Activated CD4-positive, alpha-beta memory T cell treated with anti-CD3 and anti-CD28 coated beads for 36 hours (primary cell): ENCODE measurements at regions not wholly inside any gene's neighbourhood (a gene's known extent, or its start where the extent isn't known, plus 50 kb on each side); places are given as distances from the start of the nearest gene placed in this dataset.
"Not testable (repeated sequence)": the region's sequence is repeated elsewhere in the genome, so short reads cannot be mapped to it uniquely, and the experiment has no call there.

Experiments
- CTCF ChIA-PET: fragments of 350-600 bp; sonication (Branson Sonifier 250); formaldehyde crosslinking; loops from one replicate; lab custom pipeline; 2021; ENCODE audit warnings: antibody characterized with exemption, inconsistent platforms; lab: Charles Lee
- POLR2A ChIA-PET: fragments of 350-600 bp; sonication (Branson Sonifier 250); formaldehyde crosslinking; loops from one replicate; lab custom pipeline; 2021; ENCODE audit warnings: antibody characterized with exemption; lab: Charles Lee
- DNase-seq: peaks from one replicate; pipeline ENCODE4 v3.0.0-alpha.2; 2020
- H3K27ac Mint-ChIP-seq: one replicate; pipeline ENCODE4 v1.8.0; 2021; ENCODE audit warnings: mixed read lengths
- H3K27me3 Mint-ChIP-seq: one replicate; pipeline ENCODE4 v1.8.0; 2021; ENCODE audit warnings: mixed read lengths
- H3K36me3 Mint-ChIP-seq: one replicate; pipeline ENCODE4 v1.8.0; 2021; ENCODE audit warnings: mixed read lengths
- H3K4me1 Mint-ChIP-seq: one replicate; pipeline ENCODE4 v1.8.0; 2021; ENCODE audit warnings: low read depth, mixed read lengths
- H3K4me3 Mint-ChIP-seq: one replicate; pipeline ENCODE4 v1.8.0; 2021; ENCODE audit warnings: mild to moderate bottlenecking, mixed read lengths
- H3K9me3 Mint-ChIP-seq: one replicate; pipeline ENCODE4 v1.8.0; 2021; ENCODE audit warnings: mixed read lengths
- intact Hi-C: fragments of 100-400 bp; cut with micrococcal nuclease; formaldehyde crosslinking; loops from one replicate; pipeline ENCODE4 v1.15.1; 2023

GRCh38 chr15:99783918-99784619 lies 50.8 kb upstream of the LYSMD4 start:
- DNase-seq, H3K36me3 Mint-ChIP-seq, intact Hi-C loops, H3K4me1 Mint-ChIP-seq, H3K27ac Mint-ChIP-seq, H3K9me3 Mint-ChIP-seq, H3K27me3 Mint-ChIP-seq, POLR2A ChIA-PET, H3K4me3 Mint-ChIP-seq: not testable (repeated sequence)
- CTCF ChIA-PET, result interaction anchor here (1.0 kb wide), 1 partner anchor 512 kb away, joined by 3 read pairs; no protein-coding TSS in a partner anchor
